AG09309 (cell line): ENCODE measurements at regions not wholly inside any gene's neighbourhood (a gene's known extent, or its start where the extent isn't known, plus 50 kb on each side); places are given as distances from the start of the nearest gene placed in this dataset.
"Not testable (repeated sequence)": the region's sequence is repeated elsewhere in the genome, so short reads cannot be mapped to it uniquely, and the experiment has no call there.

Source experiments
- DNase-seq: peaks from one replicate; pipeline ENCODE4 v3.0.0-alpha.2; 2010; ENCODE audit warnings: low read depth
- H3K4me3 ChIP-seq: 2 replicates; pipeline ENCODE4 v1.5.1; 2011; ENCODE audit warnings: mild to moderate bottlenecking, low read depth, low read length, moderate library complexity; ENCODE audit not compliant: control insufficient read depth
- TF ChIP-seq, protein P1 (sequence below): IDR thresholded peaks from 2 replicates; pipeline ENCODE4 v1.5.1; 2011; ENCODE audit warnings: mild to moderate bottlenecking, low read depth, low read length, inconsistent platforms; ENCODE audit not compliant: insufficient read depth, control insufficient read depth; ENCODE audit errors: missing control alignments

GRCh38 chr10:80719935-80720334 is 182.2 kb downstream of the SH2D4B start:
- H3K4me3 ChIP-seq = no peak overlapping the region
- TF ChIP-seq, protein P1, sequence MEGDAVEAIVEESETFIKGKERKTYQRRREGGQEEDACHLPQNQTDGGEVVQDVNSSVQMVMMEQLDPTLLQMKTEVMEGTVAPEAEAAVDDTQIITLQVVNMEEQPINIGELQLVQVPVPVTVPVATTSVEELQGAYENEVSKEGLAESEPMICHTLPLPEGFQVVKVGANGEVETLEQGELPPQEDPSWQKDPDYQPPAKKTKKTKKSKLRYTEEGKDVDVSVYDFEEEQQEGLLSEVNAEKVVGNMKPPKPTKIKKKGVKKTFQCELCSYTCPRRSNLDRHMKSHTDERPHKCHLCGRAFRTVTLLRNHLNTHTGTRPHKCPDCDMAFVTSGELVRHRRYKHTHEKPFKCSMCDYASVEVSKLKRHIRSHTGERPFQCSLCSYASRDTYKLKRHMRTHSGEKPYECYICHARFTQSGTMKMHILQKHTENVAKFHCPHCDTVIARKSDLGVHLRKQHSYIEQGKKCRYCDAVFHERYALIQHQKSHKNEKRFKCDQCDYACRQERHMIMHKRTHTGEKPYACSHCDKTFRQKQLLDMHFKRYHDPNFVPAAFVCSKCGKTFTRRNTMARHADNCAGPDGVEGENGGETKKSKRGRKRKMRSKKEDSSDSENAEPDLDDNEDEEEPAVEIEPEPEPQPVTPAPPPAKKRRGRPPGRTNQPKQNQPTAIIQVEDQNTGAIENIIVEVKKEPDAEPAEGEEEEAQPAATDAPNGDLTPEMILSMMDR = no peak
- no peak for DNase-seq

GRCh38 chr10:80720549-80720948 is 182.8 kb downstream of the SH2D4B start:
- TF ChIP-seq, protein P1 = no peak
- H3K4me3 ChIP-seq = no peak overlapping the region
- DNase-seq = no peak

DNA sequence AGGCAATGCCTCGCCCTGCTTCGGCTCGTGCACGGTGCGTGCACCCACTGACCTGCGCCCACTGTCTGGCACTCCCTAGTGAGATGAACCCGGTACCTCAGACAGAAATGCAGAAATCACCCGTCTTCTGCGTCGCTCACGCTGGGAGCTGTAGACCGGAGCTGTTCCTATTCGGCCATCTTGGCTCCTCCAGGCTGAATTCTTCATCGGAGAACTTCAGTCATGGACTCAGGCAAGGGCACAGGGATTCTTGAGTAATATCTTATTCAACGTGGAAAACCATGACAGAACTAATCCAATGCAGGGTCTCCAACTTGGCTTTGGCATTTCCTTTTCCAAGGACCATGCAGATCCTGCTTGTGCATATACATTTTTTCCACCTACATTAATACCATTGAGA is 190.7 kb downstream of the SH2D4B start:
- H3K4me3 ChIP-seq, DNase-seq: not testable (repeated sequence)

GRCh38 chr10:80729896-80730295 is 192.2 kb downstream of the SH2D4B start:
- H3K4me3 ChIP-seq = no peak overlapping the region
- DNase-seq = no peak
- TF ChIP-seq, protein P1 = no peak

DNA sequence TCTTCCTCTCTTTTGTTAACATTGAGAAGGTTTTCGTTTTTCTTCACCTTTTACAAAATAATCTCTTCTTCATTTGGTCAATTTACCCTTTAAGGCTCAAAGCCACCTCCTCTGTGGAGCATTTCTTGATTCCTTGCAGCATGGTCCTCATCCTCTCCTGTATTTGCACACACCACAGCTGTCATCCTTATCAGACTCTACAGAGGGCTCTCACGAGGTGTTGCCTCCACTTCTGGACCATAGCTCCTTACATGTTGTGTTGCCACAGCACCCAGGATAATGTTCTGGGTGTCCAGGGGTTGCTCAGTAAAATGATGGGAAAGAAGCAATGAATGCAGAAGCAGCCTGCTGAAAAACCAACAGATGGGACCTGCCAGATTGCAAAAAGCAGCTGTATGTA is 192.8 kb downstream of the SH2D4B start:
- TF ChIP-seq, protein P1 = no peak
- DNase-seq = no peak

DNA sequence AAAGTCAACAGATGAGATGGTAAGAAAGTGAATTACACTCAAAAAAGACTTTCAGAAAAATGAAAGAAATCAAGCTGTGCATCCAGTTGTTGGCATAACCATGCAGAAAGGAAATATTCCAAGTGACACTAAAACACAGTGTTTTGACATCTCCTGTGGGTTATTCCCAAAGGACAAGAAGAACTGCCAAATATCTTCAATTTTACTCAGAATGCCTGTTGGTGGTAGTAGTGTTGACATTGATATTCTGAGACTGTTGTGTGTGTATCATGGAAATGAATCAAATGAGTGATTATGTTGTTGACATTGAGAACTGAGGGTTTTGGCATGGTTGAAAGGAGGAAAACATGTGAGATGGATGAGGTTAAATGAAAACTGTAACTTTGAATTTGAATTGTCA is 196.9 kb downstream of the SH2D4B start:
- TF ChIP-seq, protein P1 = no peak
- DNase-seq = no peak
- H3K4me3 ChIP-seq = no peak overlapping the region

More for the DNA sequence above, 192.8 kb downstream of the SH2D4B start:
- H3K4me3 ChIP-seq = no peak overlapping the region

- no peak overlapping the region for H3K4me3 ChIP-seq
- DNase-seq = no peak
- TF ChIP-seq, protein P1 = no peak
These were observed 199.5 kb downstream of the SH2D4B start for GRCh38 chr10:80737209-80737608.

DNA sequence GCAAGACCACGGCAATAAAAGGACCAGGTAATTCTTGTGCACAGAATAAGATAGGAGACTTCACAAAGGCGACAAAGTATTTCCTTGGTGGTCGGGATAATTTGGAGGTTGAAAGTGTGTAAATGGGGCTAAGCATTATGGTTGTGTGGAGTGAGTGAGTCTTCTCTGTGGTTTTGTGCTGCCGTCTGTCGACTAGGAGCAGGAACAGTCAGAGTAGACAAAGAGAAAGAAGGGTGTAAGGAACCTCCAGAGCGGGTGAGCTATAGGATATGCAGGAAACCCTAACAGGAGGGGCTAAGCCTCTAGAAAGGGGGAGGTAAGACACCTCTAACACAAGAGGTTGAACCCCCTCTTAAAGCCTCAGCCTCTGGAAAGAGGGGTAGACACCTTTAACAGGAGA is 201.6 kb downstream of the SH2D4B start:
- H3K4me3 ChIP-seq = no peak overlapping the region
- no peak for DNase-seq
- TF ChIP-seq, protein P1 = no peak
